ENCODE measurements at regions not wholly inside any gene's neighbourhood (a gene's known extent, or its start where the extent isn't known, plus 50 kb on each side); places are given as distances from the start of the nearest gene placed in this dataset.

- DNase-seq (ENCODE audit: low read depth), result peak; percentile 64
Measured at GRCh38 chr3:109532257-109533216, 195.2 kb upstream of the DPPA4 start.

DNA sequence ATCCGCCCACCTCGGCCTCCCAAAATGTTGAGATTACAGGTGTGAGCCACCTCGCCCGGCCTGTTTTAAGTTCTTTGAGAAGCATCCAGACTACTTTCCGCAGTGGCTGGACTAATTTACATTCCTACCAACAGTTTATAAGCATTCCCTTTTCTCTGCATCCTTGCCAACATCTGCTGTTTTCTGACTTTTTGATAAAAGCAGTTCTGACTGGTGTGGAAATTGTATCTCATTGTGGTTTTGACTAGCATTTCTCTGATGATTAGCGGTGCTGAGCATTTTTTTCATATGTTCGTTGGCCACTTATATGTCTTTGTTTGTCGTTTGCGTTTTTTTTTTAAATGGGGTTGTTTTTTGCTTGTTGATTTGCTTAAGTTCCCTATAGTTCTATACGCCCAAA lies 208.4 kb upstream of the DPPA4 start:
- no peak for DNase-seq (ENCODE audit: low read depth)

GRCh38 chr3:109548192-109548938 lies 211.0 kb upstream of the DPPA4 start:
- peak; percentile 23 for DNase-seq (ENCODE audit: low read depth)

- peak; percentile 26 for DNase-seq (ENCODE audit: low read depth)
Measured at GRCh38 chr3:109553591-109554371, 216.4 kb upstream of the DPPA4 start.

- no peak for DNase-seq (ENCODE audit: low read depth)
Measured at GRCh38 chr3:109559389-109559788, 222.0 kb upstream of the DPPA4 start.

- DNase-seq (ENCODE audit: low read depth), result peak; percentile 11
Measured at GRCh38 chr3:109563149-109563548, 225.8 kb upstream of the DPPA4 start.

DNA sequence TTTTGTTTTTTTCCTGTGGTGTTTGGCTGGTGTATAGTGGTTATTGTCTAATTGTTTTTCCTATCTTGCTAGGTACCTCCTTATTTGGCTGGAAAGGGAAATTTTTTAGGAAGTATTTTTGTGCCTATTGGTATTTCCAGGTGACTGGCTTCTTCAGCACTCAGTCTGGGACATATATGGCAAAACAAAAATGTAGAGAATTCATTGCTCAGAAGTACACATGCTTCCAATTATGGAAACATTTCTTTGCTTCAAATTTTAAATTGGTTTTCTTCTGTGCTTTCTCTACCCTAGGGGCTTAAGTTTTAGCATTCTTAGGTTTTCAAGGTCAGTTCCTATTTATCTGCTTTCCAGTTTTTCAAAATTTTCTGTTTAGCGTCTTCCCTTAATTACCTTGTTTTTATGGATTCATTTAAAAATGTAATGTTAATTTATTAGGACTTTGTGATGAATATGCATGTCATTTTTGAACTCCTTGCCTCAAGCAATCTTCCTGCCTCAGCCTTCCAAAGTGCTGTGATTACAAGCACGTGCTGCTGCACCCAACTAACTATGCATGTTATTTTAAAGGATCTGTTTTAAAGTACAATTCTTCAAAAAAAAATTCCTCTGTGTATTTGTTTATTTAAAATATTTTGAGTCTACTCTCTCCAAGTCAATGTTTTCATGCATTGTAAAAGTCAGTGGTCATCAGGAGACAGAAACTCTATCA lies 231.9 kb upstream of the DPPA4 start:
- peak; percentile 21 for DNase-seq (ENCODE audit: low read depth)

GRCh38 chr3:109570408-109570807 lies 233.1 kb upstream of the DPPA4 start:
- DNase-seq (ENCODE audit: low read depth), result no peak

GRCh38 chr3:109572301-109572700 lies 235.0 kb upstream of the DPPA4 start:
- DNase-seq (ENCODE audit: low read depth), result no peak

- no peak for DNase-seq (ENCODE audit: low read depth)
Measured at GRCh38 chr3:109596991-109597390, 259.6 kb upstream of the DPPA4 start.

DNA sequence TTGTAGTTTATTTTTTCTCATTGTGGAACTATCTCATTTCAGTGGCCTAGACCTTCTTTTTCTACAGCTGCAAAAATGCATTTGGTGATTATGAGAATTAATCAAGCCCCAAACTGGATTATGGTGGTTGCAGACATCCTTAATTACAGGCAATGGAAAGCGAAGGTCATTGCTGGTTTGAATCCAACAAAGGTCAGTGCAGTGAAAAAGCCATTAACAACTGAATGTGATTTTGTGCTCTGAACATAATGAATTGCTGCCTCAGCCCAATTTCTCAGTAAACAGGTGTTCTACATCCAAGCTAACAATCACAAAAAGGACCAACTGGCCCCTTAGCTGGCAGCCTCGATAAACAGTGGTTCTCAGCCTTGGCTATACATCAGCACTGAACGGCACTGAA lies 260.1 kb upstream of the DPPA4 start:
- no peak for DNase-seq (ENCODE audit: low read depth)

GRCh38 chr3:109607897-109608296 lies 270.6 kb upstream of the DPPA4 start:
- DNase-seq (ENCODE audit: low read depth), result no peak

- DNase-seq (ENCODE audit: low read depth), result no peak
Measured at GRCh38 chr3:109608574-109608973, 271.2 kb upstream of the DPPA4 start.

DNA sequence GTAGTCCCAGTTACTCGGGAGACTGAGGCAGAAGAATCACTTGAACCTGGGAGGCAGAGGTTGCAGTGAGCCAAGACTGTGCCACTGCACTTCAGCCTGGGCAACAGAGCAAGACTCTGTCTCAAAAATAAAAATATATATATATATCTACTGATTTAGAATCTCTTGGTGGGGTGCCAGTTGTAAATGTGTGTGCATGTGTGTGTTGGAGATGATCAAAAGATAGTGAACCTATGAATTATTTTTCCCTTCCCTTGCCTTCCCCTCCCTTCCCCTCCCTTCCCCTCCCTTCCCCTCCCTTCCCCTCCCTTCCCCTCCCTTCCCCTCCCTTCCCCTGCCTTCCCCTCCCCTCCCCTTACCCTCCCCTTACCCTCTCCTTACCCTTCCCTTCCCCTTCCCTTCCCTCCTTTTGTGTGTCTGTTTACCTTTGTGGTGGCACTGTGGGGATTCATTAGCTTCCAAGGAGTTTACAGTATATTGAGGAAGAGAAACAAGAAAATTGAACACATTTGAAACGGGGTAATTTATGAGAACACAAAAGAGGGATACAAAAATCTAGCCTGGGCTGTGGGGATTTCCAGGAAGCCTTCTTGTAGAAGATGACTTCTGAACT lies 281.5 kb upstream of the DPPA4 start:
- DNase-seq (ENCODE audit: low read depth), result no peak

GRCh38 chr3:109631897-109632296 lies 294.6 kb upstream of the DPPA4 start:
- DNase-seq (ENCODE audit: low read depth), result no peak

DNA sequence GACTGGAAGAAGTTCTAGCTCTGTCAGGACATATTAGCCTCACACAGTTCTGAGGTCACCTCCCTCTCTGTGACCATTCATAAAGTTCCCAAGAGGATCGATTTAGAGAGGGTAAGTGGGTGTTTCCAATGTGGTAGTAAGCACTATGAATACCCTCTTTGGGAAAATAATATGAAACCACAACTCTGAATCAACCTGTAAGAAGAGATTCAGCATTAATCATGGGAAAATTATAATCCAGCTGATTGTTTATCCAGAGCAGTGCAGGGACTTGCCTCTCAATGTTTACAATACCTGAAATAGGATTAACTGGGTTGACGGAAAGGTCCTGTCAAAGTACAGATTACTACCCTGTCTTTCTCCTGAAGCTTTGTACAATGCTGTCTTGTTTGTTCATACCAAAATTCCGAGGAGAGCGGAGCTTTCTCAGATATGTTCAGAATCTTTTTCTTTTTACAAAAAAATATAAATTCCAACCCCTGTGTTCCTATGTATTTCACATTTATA lies 302.9 kb upstream of the DPPA4 start:
- no peak for DNase-seq (ENCODE audit: low read depth)

GRCh38 chr3:109642025-109642424 lies 304.7 kb upstream of the DPPA4 start:
- peak; percentile 44 for DNase-seq (ENCODE audit: low read depth)

GRCh38 chr3:109643590-109643989 lies 306.2 kb upstream of the DPPA4 start:
- peak; percentile 86 for DNase-seq (ENCODE audit: low read depth)

GRCh38 chr3:109644332-109644731 lies 307.0 kb upstream of the DPPA4 start:
- no peak for DNase-seq (ENCODE audit: low read depth)

GRCh38 chr3:109644746-109645145 lies 307.4 kb upstream of the DPPA4 start:
- DNase-seq (ENCODE audit: low read depth), result no peak

DNA sequence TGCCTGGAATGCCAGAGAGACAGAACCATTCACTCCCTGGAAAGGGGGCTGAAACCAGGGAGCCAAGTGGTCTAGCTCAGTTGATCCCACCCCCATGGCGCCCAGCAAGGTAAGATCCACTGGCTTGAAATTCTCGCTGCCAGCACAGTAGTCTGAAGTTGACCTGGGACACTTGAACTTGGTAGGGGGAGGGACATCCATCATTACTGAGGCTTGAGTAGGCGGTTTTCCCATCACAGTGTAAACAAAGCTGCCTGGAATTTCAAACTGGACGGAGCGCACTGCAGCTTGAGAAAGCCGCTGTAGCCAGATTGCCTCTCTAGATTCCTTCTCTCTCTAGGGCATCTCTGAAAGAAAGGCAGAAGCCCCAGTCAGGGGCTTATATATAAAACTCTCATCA lies 310.7 kb upstream of the DPPA4 start:
- DNase-seq (ENCODE audit: low read depth), result peak; percentile 7

Data from RPMI7951 (cell line).